Fibroblast of the aortic adventitia (primary cell): ENCODE measurements at regions not wholly inside any gene's neighbourhood (a gene's known extent, or its start where the extent isn't known, plus 50 kb on each side); places are given as distances from the start of the nearest gene placed in this dataset.
"Not testable (repeated sequence)": the region's sequence is repeated elsewhere in the genome, so short reads cannot be mapped to it uniquely, and the experiment has no call there.

Source experiments
- DNase-seq: peaks from one replicate; pipeline ENCODE4 v3.0.0-alpha.2; 2010; ENCODE audit warnings: low read depth
- H3K4me3 ChIP-seq: 2 replicates; pipeline ENCODE4 v1.5.1; 2011; ENCODE audit warnings: low read depth, mild to moderate bottlenecking, control low read depth, low read length, moderate library complexity
- TF ChIP-seq, protein P1 (sequence below): IDR thresholded peaks from 2 replicates; pipeline ENCODE4 v1.5.1; 2011; ENCODE audit warnings: mild to moderate bottlenecking, low read length, control low read depth, inconsistent platforms; ENCODE audit not compliant: insufficient read depth

GRCh38 chr14:84929834-84930233 is 600.1 kb upstream of the FLRT2 start:
- TF ChIP-seq, protein P1, sequence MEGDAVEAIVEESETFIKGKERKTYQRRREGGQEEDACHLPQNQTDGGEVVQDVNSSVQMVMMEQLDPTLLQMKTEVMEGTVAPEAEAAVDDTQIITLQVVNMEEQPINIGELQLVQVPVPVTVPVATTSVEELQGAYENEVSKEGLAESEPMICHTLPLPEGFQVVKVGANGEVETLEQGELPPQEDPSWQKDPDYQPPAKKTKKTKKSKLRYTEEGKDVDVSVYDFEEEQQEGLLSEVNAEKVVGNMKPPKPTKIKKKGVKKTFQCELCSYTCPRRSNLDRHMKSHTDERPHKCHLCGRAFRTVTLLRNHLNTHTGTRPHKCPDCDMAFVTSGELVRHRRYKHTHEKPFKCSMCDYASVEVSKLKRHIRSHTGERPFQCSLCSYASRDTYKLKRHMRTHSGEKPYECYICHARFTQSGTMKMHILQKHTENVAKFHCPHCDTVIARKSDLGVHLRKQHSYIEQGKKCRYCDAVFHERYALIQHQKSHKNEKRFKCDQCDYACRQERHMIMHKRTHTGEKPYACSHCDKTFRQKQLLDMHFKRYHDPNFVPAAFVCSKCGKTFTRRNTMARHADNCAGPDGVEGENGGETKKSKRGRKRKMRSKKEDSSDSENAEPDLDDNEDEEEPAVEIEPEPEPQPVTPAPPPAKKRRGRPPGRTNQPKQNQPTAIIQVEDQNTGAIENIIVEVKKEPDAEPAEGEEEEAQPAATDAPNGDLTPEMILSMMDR: no peak
- no peak overlapping the region for H3K4me3 ChIP-seq
- DNase-seq: no peak

DNA sequence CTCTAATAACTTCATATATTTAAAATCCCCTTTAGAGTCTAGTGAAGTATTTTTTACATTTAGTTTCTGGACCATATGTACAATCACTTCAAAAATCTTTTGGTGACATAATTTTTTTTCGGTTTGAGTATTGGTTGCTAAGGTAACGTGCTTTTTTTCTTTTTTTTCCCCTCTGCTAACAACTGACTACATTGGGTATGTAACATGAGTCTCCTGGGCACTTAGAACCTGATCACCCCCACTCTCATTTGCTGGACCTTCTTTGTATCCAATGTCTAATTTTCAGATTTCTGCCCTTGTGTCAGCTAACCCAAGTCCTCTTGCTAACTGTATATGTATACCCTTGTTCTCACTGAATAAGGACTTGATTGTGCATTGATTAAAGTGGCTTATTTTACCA is 592.9 kb upstream of the FLRT2 start:
- DNase-seq: no peak
- no peak overlapping the region for H3K4me3 ChIP-seq
- TF ChIP-seq, protein P1: no peak

DNA sequence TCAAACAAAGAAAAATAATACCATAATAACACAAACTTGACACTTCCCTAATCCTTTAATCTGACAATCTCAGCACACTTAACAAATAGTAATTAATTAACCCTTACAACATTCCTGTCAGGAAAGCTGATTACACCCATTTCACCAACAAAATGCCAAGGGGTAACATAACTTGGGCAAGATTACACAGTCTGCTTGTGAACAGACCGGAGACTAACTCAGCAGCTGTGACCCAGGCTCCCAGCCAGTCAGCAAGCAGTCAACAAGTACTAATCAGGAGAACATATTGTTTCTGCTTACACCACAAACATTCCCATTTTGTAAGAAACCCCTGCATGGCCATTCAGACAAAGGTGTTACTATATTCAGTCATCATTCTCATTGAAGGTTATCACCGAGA is 592.5 kb upstream of the FLRT2 start:
- H3K4me3 ChIP-seq: no peak overlapping the region
- DNase-seq: no peak
- TF ChIP-seq, protein P1: no peak

- not testable (repeated sequence) for H3K4me3 ChIP-seq, DNase-seq
These were observed 585.0 kb upstream of the FLRT2 start for GRCh38 chr14:84944901-84945300.

- DNase-seq: no peak
- TF ChIP-seq, protein P1: no peak
- no peak overlapping the region for H3K4me3 ChIP-seq
These were observed 570.0 kb upstream of the FLRT2 start for GRCh38 chr14:84959851-84960520.

DNA sequence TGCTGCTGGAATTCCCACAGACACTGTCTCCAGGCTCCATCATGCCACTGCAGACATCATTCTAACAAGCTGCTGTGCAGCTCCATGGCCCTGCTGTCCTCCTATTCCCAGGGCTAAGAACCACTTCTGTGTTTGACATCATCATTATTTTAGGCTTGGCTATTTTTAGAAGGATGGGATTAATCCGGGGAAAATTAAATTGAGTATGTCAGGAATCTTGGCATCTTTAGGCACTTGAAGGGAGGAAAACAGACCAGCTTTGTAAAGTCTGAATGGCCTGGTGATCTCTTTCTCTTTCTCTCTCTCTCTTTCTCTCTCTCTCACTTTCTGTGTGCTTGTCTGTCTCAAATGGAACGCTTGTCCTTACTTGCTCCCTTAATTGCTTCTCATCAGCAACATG is 568.3 kb upstream of the FLRT2 start:
- TF ChIP-seq, protein P1: no peak
- no peak overlapping the region for H3K4me3 ChIP-seq
- DNase-seq: no peak

- no peak for DNase-seq
- H3K4me3 ChIP-seq: no peak overlapping the region
- TF ChIP-seq, protein P1: no peak
These were observed 566.4 kb upstream of the FLRT2 start for GRCh38 chr14:84963518-84963917.
